CD8-positive, alpha-beta memory T cell (primary cell): ENCODE measurements at regions not wholly inside any gene's neighbourhood (a gene's known extent, or its start where the extent isn't known, plus 50 kb on each side); places are given as distances from the start of the nearest gene placed in this dataset.

ENCODE experiments used
- CTCF ChIA-PET: fragments of 350-600 bp; sonication (Branson Sonifier 250); formaldehyde crosslinking; loops from one replicate; lab custom pipeline; 2021; ENCODE audit warnings: antibody characterized with exemption; lab: Charles Lee
- POLR2A ChIA-PET: fragments of 350-600 bp; sonication (Branson Sonifier 250); formaldehyde crosslinking; loops from one replicate; lab custom pipeline; 2021; ENCODE audit warnings: antibody characterized with exemption; lab: Charles Lee
- DNase-seq, 5 donors: peaks; one replicate each; pipeline versions ENCODE4 v3.0.0 to v3.0.0-alpha.2; 2020 to 2022; ENCODE audit warnings: mixed read lengths in 1 of 5
- H3K27ac ChIP-seq: one replicate; pipeline ENCODE4 v1.7.0; 2013; ENCODE audit warnings: low read depth, mild to moderate bottlenecking, low read length, moderate library complexity
- H3K27me3 ChIP-seq: 2 replicates; pipeline ENCODE4 v1.7.0; 2013; ENCODE audit warnings: low read length, mild to moderate bottlenecking; ENCODE audit not compliant: insufficient read depth, poor library complexity, severe bottlenecking
- H3K36me3 ChIP-seq: 2 replicates; pipeline ENCODE4 v1.7.0; 2013; ENCODE audit warnings: mild to moderate bottlenecking, low read length, moderate library complexity; ENCODE audit not compliant: insufficient read depth
- H3K4me1 ChIP-seq: 2 replicates; pipeline ENCODE4 v1.7.0; 2013; ENCODE audit warnings: mild to moderate bottlenecking, low read length, moderate library complexity; ENCODE audit not compliant: insufficient read depth
- H3K4me3 ChIP-seq: 2 replicates; pipeline ENCODE4 v1.7.0; 2013; ENCODE audit warnings: mild to moderate bottlenecking, low read length
- H3K9me3 ChIP-seq: 2 replicates; pipeline ENCODE4 v1.7.0; 2013; ENCODE audit warnings: mild to moderate bottlenecking, low read length
- H3K27ac Mint-ChIP-seq, 8 donors: one replicate each; pipeline ENCODE4 v1.8.0; 2020 to 2021; ENCODE audit warnings: mixed read lengths in 8 of 8, mild to moderate bottlenecking in 6 of 8, inconsistent platforms in 3 of 8, moderate library complexity in 3 of 8
- H3K27me3 Mint-ChIP-seq, 2 donors: one replicate each; pipeline ENCODE4 v1.8.0; 2020 to 2021; ENCODE audit warnings: mixed read lengths in 2 of 2, mild to moderate bottlenecking in 1 of 2, moderate library complexity in 1 of 2
- H3K36me3 Mint-ChIP-seq, 3 donors: one replicate each; pipeline ENCODE4 v1.8.0; 2020 to 2021; ENCODE audit warnings: mixed read lengths in 3 of 3, inconsistent platforms in 1 of 3, mild to moderate bottlenecking in 1 of 3
- H3K4me1 Mint-ChIP-seq, 3 donors: one replicate each; pipeline ENCODE4 v1.8.0; 2020 to 2021; ENCODE audit warnings: mixed read lengths in 3 of 3, inconsistent platforms in 1 of 3, mild to moderate bottlenecking in 1 of 3
- H3K4me3 Mint-ChIP-seq, 7 donors: one replicate each; pipeline ENCODE4 v1.8.0; 2020 to 2021; ENCODE audit warnings: mixed read lengths in 7 of 7, mild to moderate bottlenecking in 6 of 7, moderate library complexity in 4 of 7, inconsistent platforms in 2 of 7
- H3K9me3 Mint-ChIP-seq, 5 donors: one replicate each; pipeline ENCODE4 v1.8.0; 2020 to 2022; ENCODE audit warnings: mixed read lengths in 5 of 5, mild to moderate bottlenecking in 3 of 5, moderate library complexity in 2 of 5, inconsistent platforms in 1 of 5

DNA sequence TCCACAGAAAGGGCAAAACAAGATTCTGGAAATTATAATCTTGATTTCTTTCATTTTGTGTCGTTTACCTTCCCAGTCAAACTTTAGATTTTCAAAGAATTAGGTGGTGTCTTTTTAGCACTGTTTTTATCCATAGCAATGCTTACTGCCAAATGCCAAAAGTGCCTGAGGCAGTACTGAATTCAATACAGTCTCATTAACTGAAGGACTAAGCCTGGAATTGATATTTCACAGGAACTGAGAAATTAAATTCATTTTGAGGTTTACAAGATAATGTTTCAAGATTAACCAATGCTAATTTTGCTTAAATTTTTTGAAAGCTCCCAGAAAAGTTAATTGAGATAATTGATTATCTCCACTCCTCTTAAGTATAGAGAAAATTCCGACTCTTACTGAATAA, 68.8 kb upstream of the ARHGAP24 start:
- no peak overlapping the region for H3K27ac Mint-ChIP-seq
- H3K27me3 Mint-ChIP-seq = no peaks in the 10 kb centered on the region
- Histone ChIP-seq H3K4me1 (no peaks in the 10 kb centered on the region), H3K27ac (no peak overlapping the region), H3K4me3 (no peak overlapping the region), H3K36me3 (no peaks in the 10 kb centered on the region), H3K9me3 (no peaks in the 10 kb centered on the region), H3K27me3 (no peaks in the 10 kb centered on the region)
- DNase-seq = no peak
- H3K4me3 Mint-ChIP-seq = no peak overlapping the region
- H3K9me3 Mint-ChIP-seq = peaks cover 0 to 8% (median 2%) of the 10 kb centered on the region in 5 donors
- H3K36me3 Mint-ChIP-seq = no peaks in the 10 kb centered on the region
- ChIA-PET POLR2A (no interaction called here), CTCF (no interaction called here)
- H3K4me1 Mint-ChIP-seq = no peaks in the 10 kb centered on the region

- Mint-ChIP-seq H3K36me3 (no peaks in the 10 kb centered on the region), H3K27ac (no peak overlapping the region), H3K4me1 (no peaks in the 10 kb centered on the region), H3K27me3 (no peaks in the 10 kb centered on the region), H3K9me3 (peaks cover 0 to 3% (median 0%) of the 10 kb centered on the region in 5 donors), H3K4me3 (no peak overlapping the region)
- no peak for DNase-seq
- Histone ChIP-seq H3K27me3 (no peaks in the 10 kb centered on the region), H3K27ac (no peak overlapping the region), H3K4me3 (no peak overlapping the region), H3K4me1 (no peaks in the 10 kb centered on the region), H3K36me3 (no peaks in the 10 kb centered on the region), H3K9me3 (no peaks in the 10 kb centered on the region)
- ChIA-PET POLR2A (no interaction called here), CTCF (no interaction called here)
These were observed 67.4 kb upstream of the ARHGAP24 start for GRCh38 chr4:85407546-85407945.

GRCh38 chr4:85408301-85408700, 66.6 kb upstream of the ARHGAP24 start:
- ChIA-PET POLR2A (no interaction called here), CTCF (no interaction called here)
- Histone ChIP-seq H3K27ac (no peak overlapping the region), H3K27me3 (no peaks in the 10 kb centered on the region), H3K36me3 (no peaks in the 10 kb centered on the region), H3K4me1 (no peaks in the 10 kb centered on the region), H3K9me3 (no peaks in the 10 kb centered on the region), H3K4me3 (no peak overlapping the region)
- no peak overlapping the region for H3K27ac Mint-ChIP-seq
- H3K36me3 Mint-ChIP-seq = no peaks in the 10 kb centered on the region
- DNase-seq = no peak
- no peak overlapping the region for H3K4me3 Mint-ChIP-seq
- H3K9me3 Mint-ChIP-seq = peaks cover 0 to 4% (median 2%) of the 10 kb centered on the region in 5 donors
- no peaks in the 10 kb centered on the region for H3K27me3 Mint-ChIP-seq
- H3K4me1 Mint-ChIP-seq = no peaks in the 10 kb centered on the region

- Mint-ChIP-seq H3K36me3 (no peaks in the 10 kb centered on the region), H3K9me3 (peaks cover 0 to 4% (median 2%) of the 10 kb centered on the region in 5 donors), H3K4me1 (no peaks in the 10 kb centered on the region), H3K27ac (no peak overlapping the region), H3K4me3 (no peak overlapping the region), H3K27me3 (no peaks in the 10 kb centered on the region)
- DNase-seq = no peak
- Histone ChIP-seq H3K4me1 (no peaks in the 10 kb centered on the region), H3K9me3 (no peaks in the 10 kb centered on the region), H3K36me3 (no peaks in the 10 kb centered on the region), H3K27me3 (no peaks in the 10 kb centered on the region), H3K4me3 (no peak overlapping the region), H3K27ac (no peak overlapping the region)
- ChIA-PET CTCF (no interaction called here), POLR2A (no interaction called here)
These were observed 65.7 kb upstream of the ARHGAP24 start for GRCh38 chr4:85409251-85409650.

- CTCF ChIA-PET = no interaction called here
These were observed 63.6 kb upstream of the ARHGAP24 start for GRCh38 chr4:85411386-85411785.

GRCh38 chr4:85414972-85415371, 60.0 kb upstream of the ARHGAP24 start:
- no peaks in the 10 kb centered on the region for H3K9me3 ChIP-seq
- H3K36me3 ChIP-seq = no peaks in the 10 kb centered on the region
- Mint-ChIP-seq H3K27me3 (no peaks in the 10 kb centered on the region), H3K27ac (no peak overlapping the region), H3K36me3 (no peaks in the 10 kb centered on the region), H3K9me3 (peaks cover 0 to 4% (median 3%) of the 10 kb centered on the region in 5 donors), H3K4me1 (no peaks in the 10 kb centered on the region), H3K4me3 (no peak overlapping the region)
- H3K4me3 ChIP-seq = no peak overlapping the region
- H3K27me3 ChIP-seq = no peaks in the 10 kb centered on the region
- no peak overlapping the region for H3K27ac ChIP-seq
- DNase-seq = no peak
- POLR2A ChIA-PET = no interaction called here
- CTCF ChIA-PET = no interaction called here
- H3K4me1 ChIP-seq = no peaks in the 10 kb centered on the region

More at GRCh38 chr4:85411386-85411785, 63.6 kb upstream of the ARHGAP24 start:
- Histone ChIP-seq H3K27me3 (no peaks in the 10 kb centered on the region), H3K27ac (no peak overlapping the region), H3K9me3 (no peaks in the 10 kb centered on the region), H3K4me3 (no peak overlapping the region), H3K4me1 (no peaks in the 10 kb centered on the region), H3K36me3 (no peaks in the 10 kb centered on the region)
- no peak for DNase-seq
- Mint-ChIP-seq H3K27me3 (no peaks in the 10 kb centered on the region), H3K9me3 (peaks cover 0 to 4% (median 0%) of the 10 kb centered on the region in 5 donors), H3K27ac (peak overlapping the region in 1 of 8 donors; percentile 75), H3K4me3 (no peak overlapping the region), H3K36me3 (no peaks in the 10 kb centered on the region), H3K4me1 (no peaks in the 10 kb centered on the region)
- POLR2A ChIA-PET = no interaction called here

DNA sequence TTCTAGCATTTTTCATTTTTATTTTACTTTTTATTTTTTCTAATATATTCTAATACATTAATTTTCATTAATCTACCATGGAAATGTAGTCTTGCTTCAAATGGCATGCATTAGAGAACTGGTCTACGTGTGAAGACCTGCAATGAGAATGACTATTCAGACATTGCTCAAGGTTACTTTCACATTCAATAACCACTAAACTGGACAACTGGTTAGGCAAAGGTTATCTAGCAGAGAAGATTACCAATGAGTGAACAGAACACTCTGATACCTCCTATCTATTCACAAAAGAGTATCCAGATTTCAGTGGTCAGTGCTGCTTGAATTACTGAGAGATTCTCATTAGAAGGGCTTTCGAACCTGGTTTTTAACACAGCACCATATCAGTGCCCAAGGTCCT, 58.9 kb upstream of the ARHGAP24 start:
- no peak for DNase-seq
- Mint-ChIP-seq H3K4me1 (no peaks in the 10 kb centered on the region), H3K27me3 (no peaks in the 10 kb centered on the region), H3K27ac (no peak overlapping the region), H3K9me3 (peaks cover 0 to 5% (median 3%) of the 10 kb centered on the region in 5 donors), H3K4me3 (no peak overlapping the region), H3K36me3 (no peaks in the 10 kb centered on the region)
- CTCF ChIA-PET = no interaction called here
- Histone ChIP-seq H3K4me1 (no peaks in the 10 kb centered on the region), H3K4me3 (no peak overlapping the region), H3K27me3 (no peaks in the 10 kb centered on the region), H3K27ac (no peak overlapping the region), H3K36me3 (no peaks in the 10 kb centered on the region), H3K9me3 (no peaks in the 10 kb centered on the region)
- POLR2A ChIA-PET = no interaction called here

DNA sequence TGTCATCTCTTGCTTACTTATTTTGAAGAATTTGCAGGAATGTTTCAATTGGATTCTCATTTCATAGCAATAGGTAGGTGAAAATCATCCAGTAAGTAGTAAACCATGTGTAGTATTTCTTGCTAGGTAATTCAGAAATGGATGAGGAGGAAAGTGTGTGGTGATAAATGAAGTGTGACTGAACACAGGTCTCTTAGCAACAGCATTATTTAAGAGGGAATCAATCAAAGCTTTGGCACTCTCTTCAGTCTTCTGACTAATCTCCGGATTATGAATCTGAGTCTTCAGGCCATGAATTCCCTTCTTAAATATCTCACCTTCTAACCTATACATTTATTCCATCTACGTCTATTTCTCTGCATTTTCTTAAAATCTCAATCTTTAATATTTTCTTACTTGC, 55.8 kb upstream of the ARHGAP24 start:
- POLR2A ChIA-PET = no interaction called here
- Histone ChIP-seq H3K36me3 (no peaks in the 10 kb centered on the region), H3K4me3 (no peak overlapping the region), H3K9me3 (no peaks in the 10 kb centered on the region), H3K27ac (no peak overlapping the region), H3K4me1 (no peaks in the 10 kb centered on the region), H3K27me3 (no peaks in the 10 kb centered on the region)
- Mint-ChIP-seq H3K4me1 (no peaks in the 10 kb centered on the region), H3K9me3 (peaks cover 0 to 8% (median 3%) of the 10 kb centered on the region in 5 donors), H3K4me3 (no peak overlapping the region), H3K27ac (no peak overlapping the region), H3K27me3 (no peaks in the 10 kb centered on the region), H3K36me3 (no peaks in the 10 kb centered on the region)
- CTCF ChIA-PET = no interaction called here
- DNase-seq = no peak

DNA sequence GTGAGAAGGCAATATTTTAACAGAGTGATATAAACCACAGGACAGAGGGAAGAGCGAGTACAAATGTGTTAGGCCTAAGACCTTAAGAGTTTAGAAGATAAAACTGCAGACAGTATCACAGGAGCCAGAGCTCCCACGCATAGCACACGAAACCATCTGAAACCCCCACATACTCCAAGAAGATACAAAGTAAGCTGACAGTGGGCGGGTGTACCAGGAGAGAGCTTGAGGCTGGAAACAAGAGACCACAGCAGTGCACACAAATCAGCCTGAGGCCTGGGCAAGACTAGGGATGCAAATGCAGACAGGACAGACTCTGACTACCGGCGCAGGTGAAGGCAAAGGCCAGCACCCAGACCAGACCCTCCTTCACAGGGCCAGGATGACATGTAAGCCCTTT, 54.1 kb upstream of the ARHGAP24 start:
- H3K9me3 ChIP-seq = no peaks in the 10 kb centered on the region
- no peak for DNase-seq
- Mint-ChIP-seq H3K27me3 (no peaks in the 10 kb centered on the region), H3K4me3 (no peak overlapping the region), H3K27ac (no peak overlapping the region), H3K4me1 (no peaks in the 10 kb centered on the region), H3K36me3 (no peaks in the 10 kb centered on the region), H3K9me3 (peaks cover 0 to 9% (median 4%) of the 10 kb centered on the region in 5 donors)
- ChIA-PET POLR2A (no interaction called here), CTCF (no interaction called here)
- H3K4me1 ChIP-seq = no peaks in the 10 kb centered on the region
- H3K27ac ChIP-seq = no peak overlapping the region
- H3K27me3 ChIP-seq = no peaks in the 10 kb centered on the region
- H3K36me3 ChIP-seq = no peaks in the 10 kb centered on the region
- no peak overlapping the region for H3K4me3 ChIP-seq
